Stimulated activated CD4-positive, alpha-beta T cell treated with anti-CD3 and anti-CD28 coated beads, Interleukin-4, amount 100 ng/mL, for 48 hours (primary cell): ENCODE measurements at regions not wholly inside any gene's neighbourhood (a gene's known extent, or its start where the extent isn't known, plus 50 kb on each side); places are given as distances from the start of the nearest gene placed in this dataset.

ENCODE experiments used
- DNase-seq, 2 donors: peaks; one replicate each; pipeline ENCODE4 v3.0.0-alpha.2; 2020; ENCODE audit warnings: low read depth in 2 of 2

DNA sequence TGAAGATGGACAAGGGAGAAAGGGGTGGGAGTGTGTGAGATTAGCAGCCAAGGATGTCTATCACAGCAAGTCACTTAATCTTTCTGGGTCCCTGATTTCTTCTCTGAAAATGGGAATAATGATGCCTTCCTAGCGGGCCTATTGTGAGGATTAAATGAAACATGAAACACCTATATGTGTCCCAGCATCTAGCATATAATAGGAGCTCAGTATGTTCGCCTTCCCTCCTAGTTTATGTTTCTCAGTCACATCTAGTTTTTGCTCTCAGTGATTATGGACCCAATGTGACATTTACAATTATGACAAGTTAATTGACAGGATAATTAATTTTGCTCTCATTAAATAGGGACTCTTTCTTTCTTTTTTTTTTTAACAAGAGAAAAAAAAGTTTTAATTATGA, 252.9 kb downstream of the SNX13 start:
- no peak for DNase-seq

DNA sequence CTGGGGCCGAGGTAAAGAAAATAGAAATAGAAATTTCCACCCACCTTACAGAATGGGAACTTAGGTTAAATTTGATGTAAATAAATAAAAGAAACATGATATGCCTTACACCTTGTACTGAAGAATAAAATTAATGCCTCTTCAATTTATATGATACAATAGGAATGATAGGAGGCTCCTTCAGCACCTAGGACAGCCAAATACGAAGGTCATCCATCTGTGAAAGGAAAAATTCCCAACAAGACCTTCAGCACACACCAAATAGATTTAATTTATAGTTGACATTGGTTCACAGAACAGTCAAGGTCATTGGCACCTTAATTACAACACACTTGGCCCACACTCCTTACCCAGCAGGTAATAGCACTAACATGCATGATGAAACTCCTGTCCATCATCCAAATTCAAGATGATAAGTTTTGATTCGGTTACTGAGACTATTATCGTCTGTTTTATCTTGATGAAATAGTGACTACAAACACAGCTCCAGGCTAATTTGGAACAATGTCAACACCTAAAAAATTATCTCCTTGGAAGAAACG, 250.9 kb downstream of the SNX13 start:
- DNase-seq: no peak

DNA sequence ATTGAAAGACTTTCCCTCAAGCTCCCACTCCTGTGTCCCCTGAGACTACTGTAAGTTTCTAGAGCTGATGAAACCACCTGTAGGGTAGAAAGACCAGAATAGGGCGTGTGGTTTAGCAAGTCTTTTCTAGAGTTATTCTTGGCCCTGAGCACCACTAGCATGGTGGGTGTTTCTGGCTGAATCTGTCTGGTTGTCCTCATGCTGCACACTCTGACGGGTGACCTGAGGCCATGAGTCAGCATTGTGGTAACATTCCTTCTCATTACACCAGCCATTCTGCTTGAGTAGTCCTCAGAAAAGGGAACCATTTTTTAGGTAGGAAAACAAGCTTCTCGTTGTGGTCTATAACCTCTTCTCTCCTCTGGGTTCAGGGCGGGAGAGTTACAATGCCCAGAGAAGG, 250.3 kb downstream of the SNX13 start:
- DNase-seq: no peak

DNA sequence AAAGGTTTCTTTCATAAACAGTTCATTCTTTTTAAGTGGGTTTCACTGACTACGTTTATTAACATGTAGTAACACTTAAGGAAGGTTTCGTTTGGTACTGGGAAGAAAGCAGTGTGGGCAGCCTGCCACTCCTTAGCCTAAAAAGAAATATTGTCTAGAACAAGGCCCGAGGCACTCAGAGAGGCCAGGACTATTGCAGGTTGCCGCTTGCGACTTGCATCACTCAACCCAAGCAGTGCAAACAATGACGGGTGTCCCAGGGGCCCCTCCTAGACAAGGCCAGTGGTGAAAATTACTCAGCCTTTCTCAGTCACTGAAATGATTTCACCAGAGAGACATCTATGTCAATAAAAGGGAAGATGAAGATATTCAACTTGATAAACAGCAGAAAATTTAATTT, 243.9 kb downstream of the SNX13 start:
- DNase-seq: no peak

DNA sequence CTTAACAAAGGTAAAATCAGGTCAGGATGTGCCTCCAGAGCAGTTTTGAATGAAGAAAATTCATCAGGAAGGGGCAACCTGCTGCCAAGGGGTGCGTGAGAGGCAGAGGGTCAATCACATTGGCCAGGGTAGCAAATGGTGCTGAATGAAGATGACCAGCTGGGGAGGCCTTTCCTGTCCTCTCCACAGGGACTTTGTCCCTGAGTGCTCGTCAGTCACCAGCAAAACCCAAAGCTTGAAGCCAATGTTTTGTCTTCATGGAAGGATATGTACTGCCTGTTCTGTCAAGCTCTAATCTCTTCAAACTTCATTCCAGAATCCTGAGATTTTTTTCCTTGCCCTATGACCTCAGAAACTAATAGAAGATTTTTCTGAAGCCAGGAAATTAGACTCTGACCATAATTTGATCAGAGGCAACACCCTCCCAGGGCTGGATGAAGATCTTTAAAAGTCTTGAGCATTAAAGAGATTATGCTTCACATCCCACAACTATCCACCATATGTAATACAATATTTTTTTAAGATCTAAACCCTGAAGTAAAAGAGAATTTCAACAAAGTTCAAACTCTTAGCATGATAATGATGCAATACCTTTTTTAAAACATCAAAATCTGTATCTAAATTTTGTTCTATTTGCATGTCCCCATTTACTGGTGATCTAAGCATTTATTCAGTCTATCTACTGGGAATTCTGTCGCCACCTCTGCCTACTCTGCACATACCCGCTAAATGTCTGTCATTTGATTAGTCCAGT, 243.0 kb downstream of the SNX13 start:
- no peak for DNase-seq

DNA sequence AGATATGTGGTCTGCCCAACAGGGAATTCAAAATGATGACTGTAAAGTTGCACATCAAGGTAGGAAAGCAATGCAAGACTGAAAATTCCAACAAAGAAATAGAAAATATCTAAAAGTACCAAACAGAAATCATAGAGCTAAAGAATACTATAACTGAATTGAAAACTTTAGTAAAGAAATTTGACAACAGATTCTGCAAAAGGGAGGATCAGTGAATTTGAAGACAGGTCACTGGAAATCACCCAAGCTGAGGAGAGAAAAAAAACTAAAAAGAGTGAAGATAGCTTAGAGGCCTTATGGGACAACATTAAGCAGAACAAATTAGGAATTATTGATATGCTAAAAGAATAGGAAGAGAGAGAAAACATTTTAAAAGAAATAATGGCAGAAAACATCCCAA, 240.6 kb downstream of the SNX13 start:
- no peak for DNase-seq

DNA sequence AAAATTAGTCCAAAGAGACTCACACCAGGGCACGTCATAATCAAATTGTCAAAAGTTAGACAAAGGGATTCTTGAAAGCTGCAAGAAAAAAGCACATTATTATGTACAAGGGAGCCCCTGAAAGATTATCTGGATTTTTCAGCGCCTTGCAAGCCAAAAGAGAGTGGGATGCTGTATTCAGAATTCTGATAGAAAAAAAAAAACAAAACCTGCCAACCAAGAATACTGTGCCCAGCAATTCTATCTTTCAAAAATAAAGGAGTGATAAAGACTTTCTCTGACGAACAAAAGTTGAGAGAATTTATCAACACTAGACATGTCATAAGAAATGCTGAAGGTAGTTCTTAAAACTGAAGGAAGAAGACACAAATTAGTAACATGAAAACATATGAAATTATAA, 240.2 kb downstream of the SNX13 start:
- DNase-seq: no peak

DNA sequence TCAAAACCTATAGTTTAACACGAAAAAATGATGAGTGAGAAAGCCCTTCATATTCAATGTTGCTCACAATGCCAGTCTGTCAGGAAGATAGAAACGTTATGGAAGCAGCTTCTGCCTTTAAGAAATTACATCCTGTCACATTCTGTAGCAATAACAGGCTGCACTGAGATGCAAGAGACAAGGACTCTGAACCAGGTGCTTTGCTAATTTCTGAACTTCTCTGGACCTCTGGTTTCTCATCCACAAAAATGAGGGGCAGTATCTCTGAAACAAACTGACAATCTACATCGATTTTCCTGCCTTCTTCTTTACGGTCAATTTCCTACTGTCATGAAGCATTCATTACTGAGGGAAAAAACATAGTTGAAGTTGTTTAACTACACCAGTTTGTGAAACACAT, 234.0 kb downstream of the SNX13 start:
- DNase-seq: no peak

DNA sequence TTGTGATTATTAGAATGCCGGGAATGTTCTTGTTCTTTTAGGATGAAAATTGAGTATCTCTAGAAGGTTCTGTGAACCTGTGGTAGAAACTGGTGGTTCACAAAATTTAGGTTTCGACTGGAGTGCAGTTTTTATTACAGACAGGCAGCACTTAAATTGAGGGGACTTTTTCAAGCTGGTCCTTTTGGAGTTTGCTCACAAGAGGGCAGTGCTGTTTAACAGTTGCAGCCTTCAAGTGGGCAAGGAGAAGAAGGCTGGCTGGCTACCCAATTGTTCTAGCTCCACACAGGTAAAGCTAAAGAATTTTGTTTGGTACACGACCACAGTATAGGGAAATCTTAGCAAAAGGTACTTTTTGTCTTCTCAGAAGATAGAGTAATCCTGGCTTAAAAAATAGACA, 233.6 kb downstream of the SNX13 start:
- DNase-seq: peak in 1 of 2 donors; percentile 2

DNA sequence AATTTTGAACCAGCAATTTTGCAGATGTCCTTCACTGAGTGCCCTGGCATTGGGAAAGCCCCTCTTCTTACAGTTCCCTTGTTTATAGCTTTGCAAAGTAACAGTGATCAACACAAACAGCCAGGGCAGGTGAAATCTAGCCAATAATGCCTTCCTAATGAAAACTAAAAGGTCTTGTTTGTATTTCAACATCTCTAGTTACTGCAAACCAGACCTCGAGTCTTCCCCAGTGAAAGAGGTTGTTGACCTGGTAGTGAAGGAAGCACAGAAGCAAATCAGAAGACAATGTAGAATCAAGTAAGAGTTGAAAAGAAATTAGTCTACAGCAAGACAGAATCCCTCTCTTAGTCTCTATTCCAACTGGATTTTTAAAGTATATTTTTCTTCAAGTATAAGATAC, 231.2 kb downstream of the SNX13 start:
- DNase-seq: no peak

DNA sequence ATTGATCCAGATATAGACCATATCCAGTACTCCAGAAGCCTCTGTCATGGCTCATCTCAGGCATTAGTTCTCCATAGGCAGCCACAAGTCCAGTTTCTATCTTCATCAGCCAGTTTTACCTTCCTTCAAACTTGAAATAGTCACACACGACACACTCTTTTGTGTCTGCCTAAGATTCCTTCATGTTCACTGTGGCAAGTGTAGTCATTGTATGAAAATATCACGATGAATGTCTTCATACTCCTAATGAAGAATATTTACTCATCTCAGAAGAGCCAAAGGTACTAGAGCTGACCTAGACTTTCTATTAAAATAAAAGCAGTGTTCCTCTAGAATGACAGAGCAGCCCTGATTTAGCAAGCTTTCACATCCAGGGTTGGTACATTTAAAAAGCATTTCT, 230.7 kb downstream of the SNX13 start:
- no peak for DNase-seq

DNA sequence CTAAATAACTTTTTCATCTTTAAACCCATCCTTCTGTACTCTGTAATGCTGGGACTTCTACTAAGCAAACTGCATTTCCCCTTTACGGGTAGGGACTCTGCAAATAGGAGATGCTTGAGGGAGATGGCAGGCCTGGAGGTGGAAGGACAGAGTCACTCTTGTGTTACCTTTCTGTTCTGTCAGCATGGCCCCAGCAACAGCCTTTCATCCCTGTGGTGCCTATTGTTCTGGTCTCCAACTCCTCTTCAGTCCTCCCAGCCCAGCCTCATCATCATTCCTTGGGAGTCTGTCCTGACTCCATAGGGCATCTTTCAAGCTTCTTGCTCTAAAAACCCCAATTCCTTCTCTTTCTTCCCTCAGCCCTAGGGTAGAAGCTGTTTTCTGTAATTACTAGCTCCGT, 230.0 kb downstream of the SNX13 start:
- DNase-seq: no peak

DNA sequence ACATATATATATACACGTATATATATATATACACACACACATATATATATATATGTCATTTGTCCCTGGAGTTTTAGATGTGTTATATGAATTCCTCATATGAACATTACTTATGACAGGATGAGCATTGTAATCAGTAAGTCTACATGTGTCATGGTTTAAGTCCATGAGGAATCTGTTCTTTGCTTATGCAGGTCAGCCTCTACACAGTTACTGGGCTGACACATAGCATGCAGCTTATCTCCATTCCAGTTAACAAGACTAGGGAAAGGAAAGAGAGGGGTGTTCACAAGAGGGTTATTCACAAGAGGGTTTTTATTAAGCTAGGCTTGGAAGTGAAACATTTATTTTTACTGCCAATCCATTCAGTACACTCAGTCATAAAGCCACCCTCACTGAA, 226.7 kb downstream of the SNX13 start:
- DNase-seq: no peak

DNA sequence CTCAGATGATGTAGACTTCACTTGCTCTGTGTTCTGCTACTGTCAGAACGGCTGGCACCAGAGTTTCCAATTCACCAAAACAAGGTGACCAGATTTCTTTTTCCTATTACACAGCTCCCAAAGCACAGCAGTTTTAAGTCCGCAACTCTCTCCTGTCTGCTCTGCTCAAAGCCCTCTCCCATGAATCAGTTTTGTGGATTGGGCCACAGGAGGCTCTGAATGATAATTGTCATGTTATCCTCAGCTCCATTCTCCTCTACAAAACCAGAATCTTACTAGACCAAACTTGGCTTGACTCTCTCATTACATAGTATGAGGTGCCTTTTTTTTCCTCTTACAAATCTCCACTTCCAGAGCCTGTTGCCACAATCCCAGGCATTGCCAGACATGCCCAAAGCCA, 223.5 kb downstream of the SNX13 start:
- no peak for DNase-seq

DNA sequence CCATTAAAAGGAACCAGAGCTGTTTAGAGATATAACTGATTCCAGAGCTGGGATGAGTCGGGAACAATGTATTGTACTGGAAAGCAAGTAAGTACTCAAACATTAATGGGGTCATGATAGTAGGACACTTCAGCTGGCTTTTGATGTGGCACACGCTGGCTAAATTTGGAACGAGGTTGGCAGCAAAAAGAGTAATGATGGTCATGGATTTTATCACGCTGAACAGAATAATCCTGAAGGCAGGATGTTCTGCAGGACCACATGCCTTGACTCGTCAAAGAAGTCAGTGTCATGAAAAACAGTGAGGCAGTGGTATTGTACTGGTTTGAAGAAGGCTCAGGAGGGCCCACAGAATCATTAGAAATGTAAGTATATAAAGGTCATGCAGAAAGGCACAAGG, 220.3 kb downstream of the SNX13 start:
- no peak for DNase-seq

DNA sequence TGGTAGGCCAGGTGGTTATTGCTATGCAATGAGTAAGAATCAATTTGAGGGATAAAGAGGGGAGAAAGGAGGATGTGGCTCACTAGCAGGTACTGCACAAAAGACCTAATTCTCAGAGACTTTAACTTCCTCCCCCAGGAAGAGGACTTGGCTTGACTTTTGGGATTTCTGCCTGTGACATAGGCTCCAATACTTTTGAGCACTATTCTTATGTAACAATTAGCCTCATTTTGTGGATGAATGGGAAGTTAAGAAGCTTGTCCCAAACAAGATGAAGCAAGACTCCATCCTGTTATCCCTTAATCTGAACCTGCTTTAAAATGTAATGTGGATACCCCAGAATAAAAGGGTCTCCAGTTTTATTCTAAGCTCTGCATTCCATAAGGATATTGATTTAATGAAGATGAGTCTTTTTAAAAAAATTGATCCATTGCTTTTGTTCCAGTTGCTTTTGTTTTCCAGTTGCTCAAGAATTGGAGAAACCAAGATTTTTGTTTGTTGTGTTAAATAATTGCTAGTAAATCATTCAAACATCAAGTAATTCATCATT, 218.5 kb downstream of the SNX13 start:
- no peak for DNase-seq

DNA sequence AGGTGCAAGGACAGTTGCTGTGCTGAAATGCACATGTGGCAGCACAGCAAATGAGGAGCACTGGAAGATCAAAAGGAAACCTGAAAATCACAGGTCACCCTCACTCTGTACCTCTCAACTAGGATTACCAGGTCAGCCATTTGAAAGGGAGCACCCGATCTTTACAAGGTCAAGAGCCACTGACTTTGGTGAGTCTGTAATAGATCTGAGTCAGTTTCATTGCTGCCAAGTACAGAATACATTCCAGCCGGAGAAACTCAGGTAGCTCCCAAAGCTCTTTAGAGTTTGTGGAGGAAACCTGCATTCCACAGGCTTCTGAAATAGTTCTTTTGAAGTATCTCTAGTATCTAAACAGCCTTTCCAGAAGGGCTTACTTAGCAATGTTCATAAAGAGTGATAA, 217.5 kb downstream of the SNX13 start:
- no peak for DNase-seq

DNA sequence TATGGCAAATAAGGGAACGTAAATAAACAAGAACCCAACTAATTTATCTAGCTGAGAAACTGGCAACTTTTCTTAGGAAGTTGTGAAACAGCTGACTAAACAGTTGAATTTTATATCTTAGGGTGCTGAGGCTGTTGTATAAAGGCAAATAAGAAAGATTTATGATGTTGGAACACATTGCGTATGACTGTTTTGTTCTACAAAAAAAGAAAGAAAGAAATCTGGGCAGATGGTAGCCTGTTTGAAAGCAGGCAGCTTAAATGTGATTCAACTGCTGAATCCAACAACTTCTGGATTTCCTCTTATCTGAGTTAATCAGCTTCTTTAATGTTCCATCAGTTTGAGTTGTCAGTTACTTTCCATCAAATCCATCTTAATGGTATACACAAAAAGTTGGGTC, 214.5 kb downstream of the SNX13 start:
- DNase-seq: no peak

DNA sequence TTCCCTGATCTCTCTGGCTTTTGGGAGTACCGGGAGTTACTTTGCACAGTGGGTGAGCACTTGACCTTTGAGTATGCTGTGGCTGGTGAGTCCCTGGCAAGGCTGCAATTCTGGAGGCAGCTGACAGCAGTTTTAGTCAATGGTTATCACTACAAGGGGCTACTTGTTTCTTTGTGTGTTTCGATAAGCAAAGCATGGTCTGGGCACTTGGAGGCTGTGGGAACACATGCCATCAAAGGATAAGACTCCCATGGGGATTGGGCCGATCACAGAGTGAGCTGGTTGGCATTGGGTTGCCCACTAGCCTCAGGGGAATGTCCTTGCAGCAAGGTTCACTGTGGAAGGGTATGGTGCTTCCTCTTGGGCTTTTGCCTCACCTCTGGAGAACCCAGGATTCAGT, 208.2 kb downstream of the SNX13 start:
- DNase-seq: no peak
